H1 (cell line): ENCODE measurements at regions not wholly inside any gene's neighbourhood (a gene's known extent, or its start where the extent isn't known, plus 50 kb on each side); places are given as distances from the start of the nearest gene placed in this dataset.

Experiments
- PHF8 ChIP-seq: fragments of 200-600 bp; sonication (generic); conservative IDR thresholded peaks from 2 replicates; pipeline ENCODE4 v1.7.1; 2012; ENCODE audit warnings: low read depth, mild to moderate bottlenecking, inconsistent platforms, low read length, moderate library complexity

GRCh38 chr2:199668645-199669044, 182.3 kb downstream of the FTCDNL1 start (continued):
- no peak for TF ChIP-seq PHF8
- TF ChIP-seq, all 59 proteins: peak for 0
